HG03196 (cell line): ENCODE measurements at regions not wholly inside any gene's neighbourhood (a gene's known extent, or its start where the extent isn't known, plus 50 kb on each side); places are given as distances from the start of the nearest gene placed in this dataset.
"Not testable (repeated sequence)": the region's sequence is repeated elsewhere in the genome, so short reads cannot be mapped to it uniquely, and the experiment has no call there.

ENCODE experiments used
- ATAC-seq: cut with Tn5 transposase; IDR thresholded peaks from one replicate; pipeline ENCODE4 v1.9.1; 2021; ENCODE audit not compliant: unreplicated experiment

- ATAC-seq: peak; percentile 86
These were observed 81.8 kb upstream of the FAM204A start for GRCh38 chr10:118423800-118424442.

GRCh38 chr10:118422241-118422640 is 80.1 kb upstream of the FAM204A start:
- ATAC-seq: no peak

- ATAC-seq: not testable (repeated sequence)
These were observed 77.9 kb upstream of the FAM204A start for GRCh38 chr10:118420049-118420448.

GRCh38 chr10:118412932-118413331 is 70.8 kb upstream of the FAM204A start:
- ATAC-seq: no peak

- no peak for ATAC-seq
These were observed 70.1 kb upstream of the FAM204A start for GRCh38 chr10:118412132-118412760.

GRCh38 chr10:118409295-118409694 is 67.2 kb upstream of the FAM204A start:
- no peak for ATAC-seq

GRCh38 chr10:118408181-118408580 is 66.1 kb upstream of the FAM204A start:
- no peak for ATAC-seq

GRCh38 chr10:118407777-118408176 is 65.7 kb upstream of the FAM204A start:
- no peak for ATAC-seq

- ATAC-seq: no peak
These were observed 64.9 kb upstream of the FAM204A start for GRCh38 chr10:118407026-118407425.

- ATAC-seq: no peak
These were observed 63.8 kb upstream of the FAM204A start for GRCh38 chr10:118405928-118406327.

- no peak for ATAC-seq
These were observed 61.8 kb upstream of the FAM204A start for GRCh38 chr10:118403967-118404366.

- ATAC-seq: no peak
These were observed 59.6 kb upstream of the FAM204A start for GRCh38 chr10:118401708-118402193.

GRCh38 chr10:118397391-118397790 is 55.3 kb upstream of the FAM204A start:
- ATAC-seq: no peak

- no peak for ATAC-seq
These were observed 53.8 kb upstream of the FAM204A start for GRCh38 chr10:118395947-118396346.

GRCh38 chr10:118394301-118395200 is 52.4 kb upstream of the FAM204A start:
- no peak for ATAC-seq

GRCh38 chr10:118392761-118393160 is 50.6 kb upstream of the FAM204A start:
- ATAC-seq: no peak
